HUES64 (cell line): ENCODE measurements at regions not wholly inside any gene's neighbourhood (a gene's known extent, or its start where the extent isn't known, plus 50 kb on each side); places are given as distances from the start of the nearest gene placed in this dataset.

Experiments
- H3K27ac ChIP-seq: 2 replicates; pipeline ENCODE4 v1.7.0; 2013; ENCODE audit warnings: low read depth, low read length, inconsistent platforms
- H3K27me3 ChIP-seq: 2 replicates; pipeline ENCODE4 v1.6.1; 2013; ENCODE audit warnings: mild to moderate bottlenecking, low read length; ENCODE audit not compliant: insufficient read depth
- H3K36me3 ChIP-seq: 2 replicates; pipeline ENCODE4 v1.6.1; 2013; ENCODE audit warnings: mild to moderate bottlenecking, low read length; ENCODE audit not compliant: insufficient read depth
- H3K4me1 ChIP-seq: 2 replicates; pipeline ENCODE4 v1.6.1; 2013; ENCODE audit warnings: mild to moderate bottlenecking, low read length, moderate library complexity; ENCODE audit not compliant: insufficient read depth
- H3K4me3 ChIP-seq: 2 replicates; pipeline ENCODE4 v1.5.1; 2013; ENCODE audit warnings: mild to moderate bottlenecking, low read length, moderate library complexity
- H3K9ac ChIP-seq: 2 replicates; pipeline ENCODE4 v1.6.1; 2013; ENCODE audit warnings: mild to moderate bottlenecking, low read depth, low read length
- H3K9me3 ChIP-seq: 2 replicates; pipeline ENCODE4 v1.6.1; 2013; ENCODE audit warnings: low read depth, low read length; ENCODE audit not compliant: insufficient read depth
- WGBS: fragments of 150-250, 120-280 bp; methylation state at CpG from one replicate; pipeline ENCODE4 v1.1.7; 2013; ENCODE audit warnings: missing lambda C conversion rate; 5-methylcytosine and 5-hydroxymethylcytosine counted together

GRCh38 chr11:19444231-19444630 is 203.5 kb upstream of the E2F8 start:
- Histone ChIP-seq H3K36me3 (no peaks in the 10 kb centered on the region), H3K27me3 (no peaks in the 10 kb centered on the region), H3K4me1 (no peaks in the 10 kb centered on the region), H3K9ac (no peak overlapping the region), H3K9me3 (no peaks in the 10 kb centered on the region), H3K4me3 (no peak overlapping the region), H3K27ac (no peak overlapping the region)
- WGBS = 90% methylated on average over 2 of the region's 2 CpGs

DNA sequence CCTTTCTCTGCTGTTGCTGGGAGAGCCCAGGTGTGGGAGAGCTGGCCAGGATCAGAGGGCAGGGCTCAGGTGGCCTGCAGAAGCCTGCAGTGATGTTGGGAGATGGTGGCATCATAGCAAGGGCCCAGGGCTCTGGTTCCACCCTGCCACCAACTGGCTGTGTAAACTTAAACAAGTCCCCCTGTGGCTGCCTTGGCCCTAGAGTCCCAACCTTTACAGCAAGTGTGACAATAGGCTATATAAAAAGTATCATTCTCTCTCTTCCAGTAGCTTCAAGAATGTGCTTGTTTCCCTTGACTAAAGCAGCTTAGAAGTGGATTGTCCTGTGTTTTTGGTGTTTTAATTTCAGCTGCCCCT is 201.8 kb upstream of the E2F8 start:
- H3K27ac ChIP-seq = no peak overlapping the region
- no peak overlapping the region for H3K9ac ChIP-seq
- H3K4me3 ChIP-seq = no peak overlapping the region
- H3K36me3 ChIP-seq = no peaks in the 10 kb centered on the region
- H3K27me3 ChIP-seq = no peaks in the 10 kb centered on the region
- no peaks in the 10 kb centered on the region for H3K9me3 ChIP-seq
- H3K4me1 ChIP-seq = no peaks in the 10 kb centered on the region

- Histone ChIP-seq H3K27ac (no peak overlapping the region), H3K27me3 (no peaks in the 10 kb centered on the region), H3K9ac (no peak overlapping the region), H3K4me3 (no peak overlapping the region), H3K36me3 (no peaks in the 10 kb centered on the region), H3K9me3 (no peaks in the 10 kb centered on the region), H3K4me1 (no peaks in the 10 kb centered on the region)
- 92% methylated on average over 11 of the region's 11 CpGs for WGBS
These were observed 201.2 kb upstream of the E2F8 start for GRCh38 chr11:19441752-19442553.

DNA sequence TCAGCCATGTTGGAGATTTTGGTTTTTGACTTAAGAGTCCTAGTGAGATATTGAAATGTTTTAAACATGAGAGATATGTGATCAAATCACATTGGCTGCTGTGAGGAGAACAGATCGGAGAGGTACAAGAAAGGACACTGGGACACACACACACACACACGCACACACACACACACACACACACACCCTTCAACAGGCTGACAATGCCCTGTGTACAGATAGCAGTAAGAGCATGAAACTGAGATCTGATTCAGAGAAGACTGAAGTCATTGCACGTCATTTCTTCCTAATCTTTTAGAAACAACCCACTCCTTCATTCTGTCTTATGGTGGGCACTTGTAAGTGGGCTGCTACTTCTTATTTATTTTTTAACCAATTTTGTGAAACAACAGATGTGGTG is 200.5 kb upstream of the E2F8 start:
- WGBS = 64% methylated on average over 1 of the region's 3 CpGs
- Histone ChIP-seq H3K4me3 (no peak overlapping the region), H3K9ac (no peak overlapping the region)

GRCh38 chr11:19437760-19438159 is 197.0 kb upstream of the E2F8 start:
- Histone ChIP-seq H3K4me1 (peaks cover 11% of the 10 kb centered on the region), H3K27ac (no peak overlapping the region)
- 93% methylated on average over 1 of the region's 1 CpG for WGBS

More for the DNA sequence above, 200.5 kb upstream of the E2F8 start:
- no peaks in the 10 kb centered on the region for H3K36me3 ChIP-seq
- no peak overlapping the region for H3K27ac ChIP-seq
- no peaks in the 10 kb centered on the region for H3K27me3 ChIP-seq
- no peaks in the 10 kb centered on the region for H3K4me1 ChIP-seq
- H3K9me3 ChIP-seq = no peaks in the 10 kb centered on the region

GRCh38 chr11:19436932-19437331 is 196.2 kb upstream of the E2F8 start:
- Histone ChIP-seq H3K36me3 (no peaks in the 10 kb centered on the region), H3K4me3 (no peak overlapping the region), H3K27me3 (no peaks in the 10 kb centered on the region), H3K27ac (no peak overlapping the region), H3K9me3 (no peaks in the 10 kb centered on the region), H3K9ac (no peak overlapping the region), H3K4me1 (peaks cover 18% of the 10 kb centered on the region)

More at GRCh38 chr11:19437760-19438159, 197.0 kb upstream of the E2F8 start:
- Histone ChIP-seq H3K36me3 (no peaks in the 10 kb centered on the region), H3K9ac (no peak overlapping the region), H3K27me3 (no peaks in the 10 kb centered on the region), H3K9me3 (no peaks in the 10 kb centered on the region), H3K4me3 (no peak overlapping the region)

DNA sequence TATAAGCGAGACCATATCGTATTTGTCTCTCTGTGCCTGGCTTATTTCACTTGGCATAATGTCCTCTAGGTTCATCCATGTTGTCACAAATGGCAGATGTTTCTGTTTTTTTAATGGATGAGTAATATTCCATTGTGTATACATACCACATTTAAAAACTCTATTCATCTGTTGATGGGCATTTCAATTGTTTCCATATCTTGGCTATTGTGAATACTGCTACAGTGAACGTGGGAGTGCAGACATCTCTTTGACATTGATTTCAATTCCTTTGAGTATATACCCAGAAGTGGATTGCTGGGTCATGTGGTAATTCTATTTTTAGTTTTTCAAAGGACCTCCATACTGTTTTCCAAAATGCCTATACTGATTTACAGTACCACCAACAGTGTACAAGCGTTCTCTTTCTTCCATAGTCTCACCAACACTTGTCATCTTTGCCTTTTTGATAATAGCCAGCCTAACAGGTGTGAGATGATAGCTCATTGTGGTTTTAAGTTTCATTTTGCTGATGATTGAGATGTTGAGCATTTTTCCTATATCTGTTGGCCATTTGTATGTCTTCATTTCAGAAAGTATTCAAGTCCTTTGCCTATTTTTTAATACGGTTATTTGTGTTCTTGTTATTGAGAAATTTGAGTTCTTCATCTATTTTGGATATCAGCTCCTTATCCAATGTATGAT is 194.7 kb upstream of the E2F8 start:
- Histone ChIP-seq H3K27ac (no peak overlapping the region), H3K27me3 (no peaks in the 10 kb centered on the region), H3K4me3 (no peak overlapping the region), H3K9ac (no peak overlapping the region), H3K9me3 (no peaks in the 10 kb centered on the region), H3K4me1 (peaks cover 29% of the 10 kb centered on the region), H3K36me3 (no peaks in the 10 kb centered on the region)
- WGBS = 93% methylated on average over 4 of the region's 5 CpGs

DNA sequence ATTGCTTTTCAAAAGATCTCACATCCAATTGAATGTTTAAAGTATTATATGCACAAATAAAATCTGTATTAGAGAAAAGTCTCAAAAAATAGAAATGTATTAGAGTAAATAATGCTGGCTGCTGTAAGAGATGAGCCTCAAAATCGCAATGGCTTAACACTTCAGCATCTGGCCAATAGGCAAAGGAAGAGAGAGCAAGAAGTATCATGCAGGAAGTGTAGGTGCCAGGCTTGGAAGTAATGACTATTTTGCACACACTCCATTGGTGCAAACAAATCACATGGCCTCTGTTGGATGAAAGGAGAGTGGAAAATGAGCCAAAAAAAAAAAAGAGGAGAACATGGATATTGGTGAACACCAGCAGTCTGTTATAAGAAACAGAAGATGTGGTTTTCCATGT is 193.0 kb upstream of the E2F8 start:
- Histone ChIP-seq H3K27ac (no peak overlapping the region), H3K4me3 (no peak overlapping the region)

DNA sequence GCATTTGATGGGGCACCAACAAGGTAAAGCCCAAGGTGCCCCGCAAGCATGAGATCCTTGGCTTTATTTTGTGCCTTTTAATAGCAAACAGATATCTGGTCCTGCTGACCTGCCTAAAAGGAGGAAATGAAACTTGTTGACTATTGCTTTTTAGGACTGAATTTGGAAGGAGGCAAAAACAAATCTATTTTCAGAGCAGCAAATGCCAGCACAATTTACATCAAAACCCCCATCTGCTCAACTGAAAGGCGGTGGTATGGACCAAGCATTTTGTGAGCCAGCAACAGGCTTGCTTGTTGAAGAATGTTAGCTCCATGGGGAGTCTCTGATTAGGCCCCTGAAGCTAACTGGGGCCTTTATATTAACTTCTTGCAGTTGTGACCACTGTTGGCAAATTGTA is 192.6 kb upstream of the E2F8 start:
- H3K9ac ChIP-seq = no peak overlapping the region
- 65% methylated on average over 2 of the region's 2 CpGs for WGBS
- H3K27ac ChIP-seq = no peak overlapping the region
- H3K4me3 ChIP-seq = no peak overlapping the region
- no peaks in the 10 kb centered on the region for H3K36me3 ChIP-seq
- no peaks in the 10 kb centered on the region for H3K27me3 ChIP-seq
- H3K4me1 ChIP-seq = peaks cover 29% of the 10 kb centered on the region
- no peaks in the 10 kb centered on the region for H3K9me3 ChIP-seq

More for the DNA sequence above, 193.0 kb upstream of the E2F8 start:
- WGBS = 91% methylated on average over 1 of the region's 1 CpG
- Histone ChIP-seq H3K36me3 (no peaks in the 10 kb centered on the region), H3K27me3 (no peaks in the 10 kb centered on the region), H3K4me1 (peaks cover 29% of the 10 kb centered on the region), H3K9me3 (no peaks in the 10 kb centered on the region), H3K9ac (no peak overlapping the region)

DNA sequence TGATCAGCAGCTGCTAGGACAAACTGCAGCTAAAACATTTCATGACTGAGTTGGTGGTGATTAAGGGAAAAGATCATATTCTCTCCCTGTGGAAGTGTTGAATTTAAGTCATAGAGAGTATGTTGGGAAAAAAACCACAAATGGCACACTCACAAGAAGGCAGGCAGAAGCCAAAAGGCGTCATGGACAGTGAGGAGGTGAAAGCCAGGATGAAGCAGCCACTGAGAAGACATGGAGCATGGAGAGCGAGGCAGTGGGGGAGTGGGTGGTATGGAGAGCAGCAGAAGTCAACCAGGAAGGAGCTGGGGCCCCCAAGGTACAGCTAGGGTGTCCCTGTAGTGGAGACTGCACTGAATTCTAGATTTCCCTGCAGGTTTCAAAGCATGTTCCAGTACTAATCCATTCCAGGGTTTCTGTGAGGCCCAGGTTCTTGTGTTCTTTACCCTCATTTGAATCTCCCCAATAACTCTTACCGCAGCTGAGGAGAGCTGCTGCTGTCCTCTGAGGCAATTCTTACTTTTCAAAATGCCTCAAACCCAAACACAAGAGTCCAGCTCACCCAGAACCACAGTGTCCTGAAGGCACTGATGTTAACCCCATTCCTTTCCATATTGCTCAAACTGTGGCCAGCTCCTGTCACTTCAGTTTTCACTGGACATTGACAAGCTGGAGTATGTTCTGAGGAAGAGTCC is 191.8 kb upstream of the E2F8 start:
- no peaks in the 10 kb centered on the region for H3K9me3 ChIP-seq
- no peaks in the 10 kb centered on the region for H3K36me3 ChIP-seq
- H3K4me1 ChIP-seq = peaks cover 29% of the 10 kb centered on the region
- no peak overlapping the region for H3K27ac ChIP-seq
- 49% methylated on average over 3 of the region's 3 CpGs for WGBS
- no peak overlapping the region for H3K9ac ChIP-seq
- no peak overlapping the region for H3K4me3 ChIP-seq
- H3K27me3 ChIP-seq = no peaks in the 10 kb centered on the region

DNA sequence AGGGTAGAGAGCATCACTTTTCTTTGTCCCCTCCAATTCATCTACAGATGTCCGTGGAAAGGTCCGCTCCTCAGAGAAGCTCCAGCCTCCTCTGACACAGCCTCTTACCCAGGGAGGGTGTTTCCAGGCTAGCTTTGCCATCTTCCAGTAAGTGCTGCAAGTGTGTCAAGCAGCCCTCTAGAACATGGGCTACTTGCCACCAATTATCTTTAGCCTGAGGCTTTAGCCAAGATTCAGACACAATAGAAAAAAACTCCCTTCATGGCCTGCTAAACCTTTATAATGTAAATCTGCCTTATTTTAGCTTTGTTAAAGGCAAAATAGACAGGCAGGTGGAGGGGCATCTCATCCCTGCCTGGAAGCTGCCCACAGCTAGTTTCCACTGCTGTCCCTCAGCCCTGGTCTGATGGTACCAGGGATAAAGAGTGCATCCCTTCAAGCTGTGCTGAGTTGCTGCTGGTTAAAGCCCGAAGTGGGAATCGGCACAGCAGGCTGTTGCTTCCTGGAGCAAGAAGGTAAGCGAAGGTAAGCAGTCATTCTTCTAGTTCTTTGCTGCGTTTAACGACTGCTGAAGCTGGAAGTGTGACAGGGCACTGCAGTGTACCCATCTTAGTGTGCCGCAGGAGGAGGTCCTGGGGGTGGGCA is 190.1 kb upstream of the E2F8 start:
- 68% methylated on average over 8 of the region's 8 CpGs for WGBS
- Histone ChIP-seq H3K27ac (no peak overlapping the region), H3K36me3 (no peaks in the 10 kb centered on the region), H3K4me3 (no peak overlapping the region), H3K4me1 (peaks cover 29% of the 10 kb centered on the region), H3K9me3 (no peaks in the 10 kb centered on the region), H3K27me3 (no peaks in the 10 kb centered on the region), H3K9ac (no peak overlapping the region)
